ENCODE measurements at regions not wholly inside any gene's neighbourhood (a gene's known extent, or its start where the extent isn't known, plus 50 kb on each side); places are given as distances from the start of the nearest gene placed in this dataset.

DNA sequence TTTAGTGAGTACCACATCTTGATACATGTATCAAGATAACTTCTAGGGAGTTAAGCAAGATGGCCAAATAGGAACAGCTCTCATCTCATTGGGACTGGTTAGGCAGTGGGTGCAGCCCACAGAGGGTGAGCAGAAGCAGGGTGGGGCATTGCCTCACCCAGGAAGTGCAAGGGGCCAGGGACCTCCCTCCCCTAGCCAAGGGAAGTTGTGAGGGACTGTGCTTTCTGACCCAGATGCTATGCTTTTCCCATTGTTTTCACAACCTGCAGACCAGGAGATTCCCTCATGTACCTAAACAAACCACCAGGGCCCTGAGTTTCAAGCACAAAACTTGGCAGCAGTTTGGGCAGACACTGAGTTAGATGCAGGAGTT is 665.0 kb upstream of the CBLB start:
- H3K27me3 ChIP-seq (ENCODE audit: control insufficient read depth, insufficient read depth, low read length): no peaks in the 10 kb centered on the region
- H3K79me2 ChIP-seq: no peaks in the 10 kb centered on the region
- H3K4me1 ChIP-seq: no peaks in the 10 kb centered on the region
- H3K9ac ChIP-seq: no peak overlapping the region
- H3K4me2 ChIP-seq (ENCODE audit: low read length): no peak overlapping the region
- TF ChIP-seq, protein P1, sequence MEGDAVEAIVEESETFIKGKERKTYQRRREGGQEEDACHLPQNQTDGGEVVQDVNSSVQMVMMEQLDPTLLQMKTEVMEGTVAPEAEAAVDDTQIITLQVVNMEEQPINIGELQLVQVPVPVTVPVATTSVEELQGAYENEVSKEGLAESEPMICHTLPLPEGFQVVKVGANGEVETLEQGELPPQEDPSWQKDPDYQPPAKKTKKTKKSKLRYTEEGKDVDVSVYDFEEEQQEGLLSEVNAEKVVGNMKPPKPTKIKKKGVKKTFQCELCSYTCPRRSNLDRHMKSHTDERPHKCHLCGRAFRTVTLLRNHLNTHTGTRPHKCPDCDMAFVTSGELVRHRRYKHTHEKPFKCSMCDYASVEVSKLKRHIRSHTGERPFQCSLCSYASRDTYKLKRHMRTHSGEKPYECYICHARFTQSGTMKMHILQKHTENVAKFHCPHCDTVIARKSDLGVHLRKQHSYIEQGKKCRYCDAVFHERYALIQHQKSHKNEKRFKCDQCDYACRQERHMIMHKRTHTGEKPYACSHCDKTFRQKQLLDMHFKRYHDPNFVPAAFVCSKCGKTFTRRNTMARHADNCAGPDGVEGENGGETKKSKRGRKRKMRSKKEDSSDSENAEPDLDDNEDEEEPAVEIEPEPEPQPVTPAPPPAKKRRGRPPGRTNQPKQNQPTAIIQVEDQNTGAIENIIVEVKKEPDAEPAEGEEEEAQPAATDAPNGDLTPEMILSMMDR (IDR thresholded peaks at IDR 0.05): no peak
- H3K4me3 ChIP-seq (ENCODE audit: low read depth, low read length): no peak overlapping the region
- no peaks in the 10 kb centered on the region for H3K36me3 ChIP-seq (ENCODE audit: control insufficient read depth, insufficient read depth, low read length)
- no peak overlapping the region for H3K27ac ChIP-seq
- no peaks in the 10 kb centered on the region for H3K9me3 ChIP-seq (ENCODE audit: control insufficient read depth, low read length)
- H2AFZ ChIP-seq: no peak overlapping the region

GRCh38 chr3:106534206-106534605 is 665.4 kb upstream of the CBLB start:
- Histone ChIP-seq H2AFZ (no peak overlapping the region), H3K27me3 (ENCODE audit: control insufficient read depth, insufficient read depth, low read length) (no peaks in the 10 kb centered on the region)
- TF ChIP-seq, protein P1 (IDR thresholded peaks at IDR 0.05): no peak

DNA sequence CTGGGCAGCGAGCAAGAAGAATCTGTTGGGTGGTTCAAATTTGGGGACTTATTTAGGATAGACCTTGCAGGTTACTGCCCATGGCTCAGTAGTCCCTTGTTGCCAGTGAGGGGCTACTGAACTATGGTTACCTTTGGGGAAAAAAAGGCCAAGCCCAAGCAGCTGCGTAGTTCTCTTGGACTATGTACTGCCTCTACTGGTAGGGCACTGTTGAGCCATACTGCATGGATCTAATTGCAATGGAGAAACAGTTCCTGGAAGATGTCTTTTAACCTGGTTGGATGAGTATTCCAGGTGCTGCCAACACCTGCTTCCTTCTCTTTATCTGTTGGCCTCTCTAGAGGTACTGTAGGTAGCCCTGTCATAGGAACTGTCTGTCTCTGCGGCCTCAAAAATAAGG is 671.9 kb upstream of the CBLB start:
- Histone ChIP-seq H3K27me3 (ENCODE audit: control insufficient read depth, insufficient read depth, low read length) (no peaks in the 10 kb centered on the region), H3K36me3 (ENCODE audit: control insufficient read depth, insufficient read depth, low read length) (no peaks in the 10 kb centered on the region), H3K27ac (no peak overlapping the region), H2AFZ (no peak overlapping the region), H3K4me2 (ENCODE audit: low read length) (no peak overlapping the region), H3K79me2 (no peaks in the 10 kb centered on the region), H3K9me3 (ENCODE audit: control insufficient read depth, low read length) (no peaks in the 10 kb centered on the region), H3K9ac (no peak overlapping the region), H3K4me3 (ENCODE audit: low read depth, low read length) (no peak overlapping the region), H3K4me1 (no peaks in the 10 kb centered on the region)
- TF ChIP-seq, protein P1 (IDR thresholded peaks at IDR 0.05): no peak

More at GRCh38 chr3:106534206-106534605, 665.4 kb upstream of the CBLB start:
- Histone ChIP-seq H3K4me2 (ENCODE audit: low read length) (no peak overlapping the region), H3K79me2 (no peaks in the 10 kb centered on the region), H3K9me3 (ENCODE audit: control insufficient read depth, low read length) (no peaks in the 10 kb centered on the region), H3K9ac (no peak overlapping the region), H3K27ac (no peak overlapping the region), H3K4me3 (ENCODE audit: low read depth, low read length) (no peak overlapping the region), H3K36me3 (ENCODE audit: control insufficient read depth, insufficient read depth, low read length) (no peaks in the 10 kb centered on the region), H3K4me1 (no peaks in the 10 kb centered on the region)

DNA sequence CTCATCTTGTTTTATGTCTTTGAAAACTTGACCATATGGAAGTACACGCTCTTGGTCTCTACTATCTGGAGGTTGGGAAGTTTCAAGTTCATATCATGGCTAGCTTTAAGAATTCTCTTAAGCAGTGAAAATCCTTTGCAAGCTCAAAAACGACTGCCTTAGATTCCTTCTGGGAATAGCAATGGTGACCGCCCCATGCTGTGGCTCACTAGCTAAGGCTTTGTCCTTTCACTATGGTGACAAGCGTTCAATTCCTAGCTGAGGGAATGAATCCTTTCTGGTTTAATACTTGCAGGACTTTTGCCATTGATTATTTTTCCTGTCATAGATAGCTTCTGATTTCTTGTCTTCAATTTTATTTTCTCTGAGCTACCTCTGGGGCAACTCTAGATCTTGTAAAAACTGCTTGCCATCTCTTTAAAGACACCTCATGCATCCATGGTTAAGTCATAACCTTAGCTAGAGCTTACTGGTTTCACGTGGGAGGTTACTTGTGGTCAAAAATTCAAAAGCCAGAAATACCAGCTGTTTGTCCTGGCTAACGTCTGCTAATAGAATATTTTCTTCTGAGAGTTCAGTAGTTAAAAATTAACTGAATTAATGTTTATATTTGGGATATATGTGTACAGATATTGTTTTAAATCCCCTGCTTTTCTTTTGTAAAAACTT is 673.4 kb upstream of the CBLB start:
- no peaks in the 10 kb centered on the region for H3K27me3 ChIP-seq (ENCODE audit: control insufficient read depth, insufficient read depth, low read length)
- no peaks in the 10 kb centered on the region for H3K9me3 ChIP-seq (ENCODE audit: control insufficient read depth, low read length)
- TF ChIP-seq, protein P1 (IDR thresholded peaks at IDR 0.05): no peak
- no peak overlapping the region for H3K4me3 ChIP-seq (ENCODE audit: low read depth, low read length)
- no peaks in the 10 kb centered on the region for H3K79me2 ChIP-seq
- H3K4me2 ChIP-seq (ENCODE audit: low read length): no peak overlapping the region
- no peaks in the 10 kb centered on the region for H3K4me1 ChIP-seq
- H3K27ac ChIP-seq: no peak overlapping the region
- no peak overlapping the region for H2AFZ ChIP-seq
- no peak overlapping the region for H3K9ac ChIP-seq
- H3K36me3 ChIP-seq (ENCODE audit: control insufficient read depth, insufficient read depth, low read length): no peaks in the 10 kb centered on the region

All from parathyroid adenoma (tissue), 2 donors.